ENCODE measurements at regions not wholly inside any gene's neighbourhood (a gene's known extent, or its start where the extent isn't known, plus 50 kb on each side); places are given as distances from the start of the nearest gene placed in this dataset.
"Not testable (repeated sequence)": the region's sequence is repeated elsewhere in the genome, so short reads cannot be mapped to it uniquely, and the experiment has no call there.

- H3K4me2 ChIP-seq (ENCODE audit: insufficient read depth, low read length); H2AFZ ChIP-seq (ENCODE audit: low read depth, low read length); ATAC-seq; H3K9ac ChIP-seq (ENCODE audit: insufficient read depth in 1 of 2, low read depth in 2 of 2, low read length in 2 of 2); H3K27me3 ChIP-seq (ENCODE audit: control insufficient read depth in 2 of 2, insufficient read depth in 2 of 2, low read length in 2 of 2); H3K27ac ChIP-seq (ENCODE audit: extremely low read depth, low read depth, low read length); POLR2A ChIA-PET; H3K79me2 ChIP-seq (ENCODE audit: control insufficient read depth, insufficient read depth, low read length); BruUV-seq (replicated peaks); H4K20me1 ChIP-seq (replicated peaks; ENCODE audit: control insufficient read depth, insufficient read depth, low read length); H3K36me3 ChIP-seq (ENCODE audit: control insufficient read depth, insufficient read depth, low read length); CTCF ChIA-PET (ENCODE audit: low intra/inter-chr PET ratio); H3K4me1 ChIP-seq (replicated peaks in 1 of 2; ENCODE audit: control insufficient read depth in 2 of 2, insufficient read depth in 2 of 2, low read length in 2 of 2); H3K4me3 ChIP-seq; H3K9me3 ChIP-seq (replicated peaks; ENCODE audit: control insufficient read depth, insufficient read depth, low read depth, low read length); in situ Hi-C loops (cut with MboI); FAIRE-seq; DNase-seq (ENCODE audit: extremely low read depth in 1 of 4, low spot score in 3 of 4); H3K9me1 ChIP-seq (ENCODE audit: control insufficient read depth, insufficient read depth, low read length); intact Hi-C loops (cut with micrococcal nuclease): not testable (repeated sequence)
- 4% methylated on average over 4 of the region's 5 CpGs for WGBS (ENCODE audit: insufficient coverage, low coverage, missing lambda C conversion rate)
- peak; percentile 78 for TF ChIP-seq CBX5 (IDR thresholded peaks at IDR 0.05; ENCODE audit: borderline replicate concordance, low read depth)
- TF ChIP-seq, protein P1, sequence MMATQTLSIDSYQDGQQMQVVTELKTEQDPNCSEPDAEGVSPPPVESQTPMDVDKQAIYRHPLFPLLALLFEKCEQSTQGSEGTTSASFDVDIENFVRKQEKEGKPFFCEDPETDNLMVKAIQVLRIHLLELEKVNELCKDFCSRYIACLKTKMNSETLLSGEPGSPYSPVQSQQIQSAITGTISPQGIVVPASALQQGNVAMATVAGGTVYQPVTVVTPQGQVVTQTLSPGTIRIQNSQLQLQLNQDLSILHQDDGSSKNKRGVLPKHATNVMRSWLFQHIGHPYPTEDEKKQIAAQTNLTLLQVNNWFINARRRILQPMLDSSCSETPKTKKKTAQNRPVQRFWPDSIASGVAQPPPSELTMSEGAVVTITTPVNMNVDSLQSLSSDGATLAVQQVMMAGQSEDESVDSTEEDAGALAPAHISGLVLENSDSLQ (IDR thresholded peaks at IDR 0.05) = 0 out of 2 replicates have a peak, but pooled peaks have one; percentile 6
- 0 out of 2 replicates have a peak, but pooled peaks have one; percentile 11 for TF ChIP-seq SPI1 (IDR thresholded peaks at IDR 0.05; ENCODE audit: borderline replicate concordance, low read depth, low read length)
- TF ChIP-seq ZNF280A (IDR thresholded peaks at IDR 0.05; ENCODE audit: low read depth, partially characterized antibody) = peak; percentile 29
- TF ChIP-seq TRIM28 (IDR thresholded peaks at IDR 0.05) = peak; percentile 76; the same call in 1 of the 2 replicates
- peak in 1 of 2 experiments; percentile 29; a peak in 1 of 3 replicates for TF ChIP-seq CBX3 (IDR thresholded peaks at IDR 0.05; ENCODE audit: borderline replicate concordance in 1 of 2, low read length in 2 of 2)
- peak in 1 of 2 experiments; percentile 52; a peak in 1 of 4 replicates for TF ChIP-seq TRIM24 (IDR thresholded peaks at IDR 0.05)
Observed at GRCh38 chr16:29246091-29246490, 160.4 kb downstream of the NPIPB11 start.

Measured in K562 (cell line).